ENCODE measurements at regions not wholly inside any gene's neighbourhood (a gene's known extent, or its start where the extent isn't known, plus 50 kb on each side); places are given as distances from the start of the nearest gene placed in this dataset.
"Not testable (repeated sequence)": the region's sequence is repeated elsewhere in the genome, so short reads cannot be mapped to it uniquely, and the experiment has no call there.

GRCh38 chr5:78726571-78726970, 78.0 kb upstream of the LHFPL2 start:
- DNase-seq: no peak

GRCh38 chr5:78726003-78726402, 77.4 kb upstream of the LHFPL2 start:
- DNase-seq: no peak

DNA sequence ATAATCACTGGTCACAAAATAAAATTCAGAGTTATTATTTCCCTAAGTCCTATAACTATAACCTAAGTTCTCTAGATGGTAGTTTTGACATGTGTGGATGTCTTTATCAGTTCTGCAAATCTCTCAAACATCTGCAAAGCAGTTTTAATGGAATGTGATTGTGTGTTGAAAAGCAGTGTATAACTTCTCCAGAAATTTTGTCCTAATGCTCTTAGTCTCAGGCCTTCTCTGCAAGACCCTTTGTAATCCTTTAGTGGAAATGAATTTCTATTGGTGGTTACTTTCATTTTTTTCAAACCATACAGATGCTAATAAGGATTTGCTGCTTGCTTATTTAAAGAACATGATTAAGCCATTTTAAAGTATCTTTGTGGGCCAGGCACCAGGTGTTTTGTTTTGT, 75.5 kb upstream of the LHFPL2 start:
- no peak for DNase-seq

DNA sequence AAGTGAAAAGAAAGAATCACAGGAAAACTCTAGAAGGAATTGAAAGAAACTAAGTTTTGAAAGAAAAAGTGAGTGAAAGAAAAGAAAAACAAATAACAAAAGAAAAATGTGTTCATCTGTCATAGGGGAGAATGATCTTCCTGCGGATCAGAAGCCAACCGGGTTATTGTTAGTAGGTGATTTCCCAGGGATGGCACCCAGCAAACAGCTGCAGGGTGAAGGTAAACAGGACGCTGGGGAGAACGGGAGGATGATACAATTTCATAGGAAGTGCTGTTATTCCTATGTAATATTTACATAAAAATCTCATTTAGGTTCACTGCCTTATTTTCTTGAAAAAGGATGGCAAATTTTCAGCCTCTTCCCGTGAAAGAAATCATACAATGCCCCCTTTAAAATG, 72.4 kb upstream of the LHFPL2 start:
- no peak for DNase-seq

GRCh38 chr5:78720227-78720985, 71.8 kb upstream of the LHFPL2 start:
- DNase-seq: no peak

DNA sequence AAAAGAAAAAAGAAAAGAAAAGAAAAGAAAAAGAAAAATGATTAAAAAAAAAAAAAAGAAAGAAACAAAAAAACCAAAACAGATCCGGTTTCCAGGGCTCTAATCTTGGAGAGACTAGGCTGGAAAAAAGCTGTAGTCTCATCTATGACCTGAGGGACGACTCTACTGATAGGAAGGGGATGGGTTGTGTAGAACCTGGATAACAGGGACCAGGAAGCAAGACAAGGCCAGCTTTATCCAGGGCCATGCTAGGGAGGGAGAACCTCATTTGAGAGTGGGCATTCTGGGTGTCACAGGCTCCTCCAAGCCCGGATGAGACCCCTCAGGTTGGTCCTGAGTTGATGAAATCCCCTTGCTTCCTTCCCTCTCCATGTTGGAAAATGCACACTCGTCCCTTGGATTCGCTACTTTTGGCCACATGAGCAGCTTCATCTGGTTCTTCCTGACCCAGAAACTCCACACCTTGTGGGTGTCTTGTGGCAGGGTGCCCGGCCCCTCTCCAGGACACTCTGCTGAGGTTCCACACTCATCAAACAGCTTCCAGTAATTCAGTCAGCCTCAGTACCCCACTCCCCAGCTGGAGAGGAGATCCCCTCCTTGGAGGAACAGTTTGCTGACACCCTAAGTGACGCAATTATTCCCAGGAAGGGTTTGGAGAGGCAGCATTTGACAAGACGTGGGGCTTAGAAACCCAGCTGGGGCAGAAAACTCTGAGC, 71.1 kb upstream of the LHFPL2 start:
- no peak for DNase-seq

DNA sequence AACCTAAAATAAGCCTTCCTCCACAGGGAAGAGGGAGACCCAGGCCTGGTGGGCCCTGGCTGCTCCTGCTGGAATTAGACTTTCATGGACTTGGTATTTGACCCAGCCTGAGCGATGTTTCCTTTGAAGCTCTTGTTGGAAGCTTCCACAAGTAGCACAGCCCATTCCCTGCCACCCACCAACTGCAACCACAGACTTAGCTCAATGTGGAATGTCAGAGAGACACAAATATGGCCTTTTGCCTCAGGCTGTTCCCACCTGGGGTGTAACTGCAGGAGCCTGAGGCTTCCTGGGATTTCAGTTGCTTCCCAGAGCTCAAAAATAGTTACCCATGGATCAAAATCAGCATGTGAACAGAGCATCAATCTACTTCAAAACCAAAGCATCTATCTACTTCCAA, 70.3 kb upstream of the LHFPL2 start:
- no peak for DNase-seq

DNA sequence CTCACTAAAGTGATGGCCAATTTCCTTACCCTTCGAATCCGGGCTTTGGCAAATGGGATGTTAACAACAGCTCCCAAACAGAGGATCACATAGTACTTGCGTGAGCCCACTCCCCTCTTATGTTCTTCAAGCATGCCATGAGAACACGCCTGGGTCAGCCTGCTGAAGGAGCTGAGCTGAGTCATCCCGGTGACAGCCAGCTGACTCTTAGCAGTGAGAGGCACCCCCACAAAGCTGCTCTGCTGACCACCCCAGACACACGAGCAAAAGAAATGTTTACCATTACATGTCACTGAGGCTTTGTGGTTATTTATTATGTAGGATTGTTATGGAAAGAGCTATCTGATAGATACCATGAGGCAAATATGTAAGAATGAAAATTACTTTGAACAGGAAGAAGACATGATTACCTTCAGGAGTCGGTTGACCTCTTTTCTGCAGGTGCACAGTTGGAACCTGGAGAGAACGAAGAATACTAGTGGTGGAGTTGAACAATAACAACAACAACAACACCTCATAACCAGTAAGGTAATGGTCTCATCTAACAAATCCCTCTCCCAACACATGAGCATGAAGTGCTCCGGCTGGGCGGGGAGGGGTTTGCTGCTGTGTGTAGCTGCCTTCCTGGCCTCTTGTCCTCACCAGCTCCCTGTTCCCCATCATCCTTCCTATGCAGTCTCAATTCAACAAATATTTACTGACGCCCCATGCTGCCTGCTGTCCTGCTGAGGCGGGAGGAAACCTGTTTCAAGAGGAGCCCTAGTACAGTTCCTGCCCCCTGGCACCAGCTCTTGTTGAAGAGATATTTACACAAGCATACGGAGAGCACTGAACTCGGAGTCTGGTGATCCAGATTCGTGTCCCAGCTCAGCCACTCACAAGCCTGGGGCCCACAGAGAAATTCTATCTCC, 69.4 kb upstream of the LHFPL2 start:
- DNase-seq: peak in 1 of 2 experiments; percentile 23

- DNase-seq: no peak
These were observed 67.6 kb upstream of the LHFPL2 start for GRCh38 chr5:78716206-78716605.

GRCh38 chr5:78715351-78715750, 66.8 kb upstream of the LHFPL2 start:
- DNase-seq: not testable (repeated sequence)

DNA sequence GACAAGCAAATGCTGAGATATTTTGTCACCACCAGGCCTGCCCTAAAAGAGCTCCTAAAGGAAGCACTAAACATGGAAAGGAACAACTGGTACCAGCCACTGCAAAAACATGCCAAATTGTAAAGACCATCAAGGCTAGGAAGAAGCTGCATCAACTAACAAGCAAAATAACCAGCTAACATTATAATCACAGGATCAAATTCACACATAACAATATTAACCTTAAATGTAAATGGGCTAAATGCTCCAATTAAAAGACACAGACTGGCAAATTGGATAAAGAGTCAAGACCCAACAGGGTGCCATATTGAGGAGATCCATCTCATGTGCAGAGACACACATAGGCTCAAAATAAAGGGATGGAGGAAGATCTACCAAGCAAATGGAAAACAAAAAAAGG, 63.1 kb upstream of the LHFPL2 start:
- DNase-seq: not testable (repeated sequence)

DNA sequence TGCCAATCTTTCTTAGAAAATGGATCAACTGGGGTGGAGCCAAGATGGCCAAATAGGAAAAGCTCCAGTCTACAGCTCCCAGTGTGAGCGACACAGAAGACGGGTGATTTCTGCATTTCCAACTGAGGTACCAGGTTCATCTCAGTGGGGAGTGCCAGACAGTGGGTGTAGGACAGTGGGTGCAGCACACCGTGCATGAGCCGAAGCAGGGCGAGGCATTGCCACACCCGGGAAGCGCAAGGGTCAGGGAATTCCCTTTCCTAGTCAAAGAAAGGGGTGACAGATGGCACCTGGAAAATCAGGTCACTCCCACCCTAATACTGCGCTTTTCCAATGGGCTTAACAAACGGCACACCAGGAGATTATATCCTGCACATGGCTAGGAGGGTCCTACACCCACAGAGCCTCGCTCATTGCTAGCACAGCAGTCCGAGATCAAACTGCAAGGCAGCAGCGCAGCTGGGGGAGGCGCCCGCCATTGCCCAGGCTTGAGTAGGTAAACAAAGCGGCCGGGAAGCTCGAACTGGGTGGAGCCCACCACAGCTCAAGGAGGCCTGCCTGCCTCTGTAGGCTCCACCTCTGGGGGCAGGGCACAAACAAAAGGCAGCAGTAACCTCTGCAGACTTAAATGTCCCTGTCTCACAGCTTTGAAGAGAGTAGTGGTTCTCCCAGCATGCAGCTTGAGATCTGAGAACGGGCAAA, 61.3 kb upstream of the LHFPL2 start:
- not testable (repeated sequence) for DNase-seq

DNA sequence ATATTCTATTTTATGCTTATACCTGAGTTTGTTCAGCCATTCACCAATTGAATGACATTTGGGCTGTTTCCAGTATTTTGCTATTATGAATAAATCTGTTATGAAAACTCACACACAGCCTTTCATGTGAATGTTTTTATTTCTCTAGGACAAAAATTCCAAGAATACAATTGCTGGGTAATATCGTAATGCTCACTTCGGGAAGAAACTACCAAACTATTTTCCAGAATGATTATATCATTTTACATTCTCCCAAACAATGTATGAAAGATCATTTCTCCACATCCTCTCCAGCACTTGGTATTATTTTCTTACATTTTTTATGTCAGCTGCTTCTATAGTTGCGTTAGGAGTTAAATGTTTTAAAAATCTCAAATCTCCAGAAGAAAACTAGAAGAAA, 58.3 kb upstream of the LHFPL2 start:
- no peak for DNase-seq

GRCh38 chr5:78706381-78706780, 57.8 kb upstream of the LHFPL2 start:
- no peak for DNase-seq

GRCh38 chr5:78705826-78706225, 57.3 kb upstream of the LHFPL2 start:
- DNase-seq: no peak

DNA sequence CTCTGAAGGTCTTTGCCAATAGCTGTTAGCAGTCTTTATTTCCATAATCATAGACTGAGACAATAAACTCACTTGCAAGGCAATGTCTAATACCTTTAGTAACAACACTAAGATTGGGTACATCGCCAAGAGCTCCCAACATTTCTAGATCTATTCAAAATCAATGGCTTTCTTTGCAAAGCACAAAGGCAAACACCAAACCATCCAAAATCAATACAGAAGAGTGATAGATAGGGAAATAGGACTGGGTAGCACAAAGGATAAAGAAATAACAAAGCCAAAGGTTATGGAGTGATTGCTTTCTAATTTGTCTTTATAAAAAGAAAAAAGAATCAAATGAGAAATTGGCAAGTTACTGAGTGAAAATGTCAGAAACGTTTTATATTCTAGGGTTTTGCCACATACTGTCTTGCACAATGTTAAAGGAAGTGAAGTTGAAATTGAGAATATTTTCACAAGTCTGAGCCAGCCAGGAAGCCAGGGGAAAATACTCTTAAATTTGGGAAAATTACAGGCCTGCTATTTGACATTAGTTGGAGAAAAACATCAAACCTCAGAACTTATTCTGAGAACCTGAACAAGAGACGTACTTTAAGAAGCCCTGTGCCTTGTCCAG, 53.3 kb upstream of the LHFPL2 start:
- DNase-seq: no peak

DNA sequence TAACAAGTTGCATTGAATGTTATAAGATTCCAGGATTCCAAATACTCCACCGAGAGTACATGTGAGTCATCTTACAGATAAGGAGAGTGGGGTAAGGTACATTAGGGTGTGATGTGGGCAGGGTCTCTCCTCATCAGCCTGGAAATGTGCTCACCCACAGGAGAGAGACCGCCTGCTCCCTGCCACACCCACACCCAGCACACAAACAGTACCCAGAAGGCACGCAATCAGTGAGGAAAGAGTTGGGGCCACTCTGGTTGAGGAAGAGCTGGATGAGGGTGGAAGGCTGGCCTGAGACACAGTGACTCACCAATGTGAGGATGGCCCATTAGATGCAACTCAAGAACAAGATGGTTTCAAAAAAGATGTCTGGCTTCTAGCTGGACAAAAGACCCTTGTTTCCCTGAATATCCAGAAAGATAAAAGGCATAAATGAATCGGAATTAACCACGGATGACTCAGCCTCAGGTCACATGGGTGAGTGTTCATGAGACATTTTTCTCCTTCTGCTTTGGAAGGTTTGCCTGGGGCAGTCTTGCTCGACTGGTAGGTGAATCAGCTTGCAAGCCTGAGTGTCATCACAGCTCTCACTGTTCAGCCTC, 51.1 kb upstream of the LHFPL2 start:
- no peak for DNase-seq

GRCh38 chr5:78698191-78698791, 49.7 kb upstream of the LHFPL2 start:
- no peak for DNase-seq

All from NCI-H2081 (cell line).